HEK293 (cell line): ENCODE measurements at regions not wholly inside any gene's neighbourhood (a gene's known extent, or its start where the extent isn't known, plus 50 kb on each side); places are given as distances from the start of the nearest gene placed in this dataset.

Source experiments
- CTCF ChIA-PET: fragments of 350-600 bp; formaldehyde crosslinking; extraction: SDS; loops from one replicate; lab custom pipeline; 2021; ENCODE audit warnings: antibody characterized with exemption; lab: Yijun Ruan, JAX
- POLR2A ChIA-PET: fragments of 300-600 bp; formaldehyde crosslinking; extraction: SDS; loops from one replicate; lab custom pipeline; 2020; ENCODE audit warnings: antibody characterized with exemption, inconsistent platforms; lab: Yijun Ruan, JAX
- H3K27ac ChIP-seq: fragments of 200-500 bp; sonication (Bioruptor generic); 2 replicates; pipeline ENCODE4 v1.5.1; 2014; ENCODE audit warnings: low read depth, low read length, control low read depth, inconsistent platforms; ENCODE audit errors: extremely low read depth
- H3K36me3 ChIP-seq, 2 experiments: fragments of 200-500 bp in 1 of 2; sonication (Bioruptor generic) in 1 of 2; 1 replicate in 1 of 2; 2 replicates in 1 of 2; pipeline ENCODE4 v1.5.1; 2014 to 2017; ENCODE audit warnings: inconsistent platforms in 2 of 2, low read length in 2 of 2; ENCODE audit not compliant: control insufficient read depth in 2 of 2, insufficient read depth in 1 of 2
- H3K4me1 ChIP-seq: fragments of 200-500 bp; sonication (Bioruptor generic); 2 replicates; pipeline ENCODE4 v1.5.1; 2014; ENCODE audit warnings: mild to moderate bottlenecking, low read length, inconsistent platforms; ENCODE audit not compliant: control insufficient read depth, insufficient read depth
- H3K4me3 ChIP-seq: 2 replicates; pipeline ENCODE4 v1.5.1; 2011; ENCODE audit warnings: low read depth, mild to moderate bottlenecking, control low read depth, low read length, moderate library complexity
- H3K9me3 ChIP-seq: fragments of 200-500 bp; sonication (Bioruptor generic); 2 replicates; pipeline ENCODE4 v1.5.1; 2014; ENCODE audit warnings: low read depth, low read length, inconsistent platforms; ENCODE audit not compliant: control insufficient read depth, insufficient read depth
- AEBP2 ChIP-seq: fragments of 450-650 bp; formaldehyde crosslinking; IDR thresholded peaks from 2 replicates; pipeline ENCODE4 v1.5.1; 2016; ENCODE audit warnings: missing biosample characterization, missing genetic modification characterization, borderline replicate concordance
- EGR2 ChIP-seq: fragments of 450-650 bp; formaldehyde crosslinking; IDR thresholded peaks from 2 replicates; pipeline ENCODE4 v1.5.1; 2016; ENCODE audit warnings: low read depth, missing biosample characterization, missing genetic modification characterization
- FEZF1 ChIP-seq: fragments of 450-650 bp; formaldehyde crosslinking; IDR thresholded peaks from 2 replicates; pipeline ENCODE4 v1.5.1; 2016; ENCODE audit warnings: missing biosample characterization, missing genetic modification characterization
- KLF7 ChIP-seq: fragments of 450-650 bp; formaldehyde crosslinking; IDR thresholded peaks from 2 replicates; pipeline ENCODE4 v1.5.1; 2016; ENCODE audit warnings: missing biosample characterization, missing genetic modification characterization, borderline replicate concordance
- MYNN ChIP-seq: fragments of 450-650 bp; formaldehyde crosslinking; IDR thresholded peaks from 2 replicates; pipeline ENCODE4 v1.5.1; 2016; ENCODE audit warnings: missing biosample characterization, missing genetic modification characterization, borderline replicate concordance
- PRDM10 ChIP-seq: fragments of 450-650 bp; formaldehyde crosslinking; IDR thresholded peaks from 2 replicates; pipeline ENCODE4 v1.5.1; 2016; ENCODE audit warnings: missing biosample characterization, missing genetic modification characterization
- REST ChIP-seq: fragments of 450-650 bp; formaldehyde crosslinking; IDR thresholded peaks from 2 replicates; pipeline ENCODE4 v1.5.1; 2016; ENCODE audit warnings: missing biosample characterization, missing genetic modification characterization
- SP2 ChIP-seq: fragments of 450-650 bp; formaldehyde crosslinking; IDR thresholded peaks from 2 replicates; pipeline ENCODE4 v1.5.1; 2016; ENCODE audit warnings: missing biosample characterization, missing genetic modification characterization
- ZBTB17 ChIP-seq: fragments of 450-650 bp; formaldehyde crosslinking; IDR thresholded peaks from 2 replicates; pipeline ENCODE4 v1.5.1; 2016; ENCODE audit warnings: missing biosample characterization, missing genetic modification characterization
- ZBTB20 ChIP-seq: fragments of 450-650 bp; formaldehyde crosslinking; IDR thresholded peaks from 2 replicates; pipeline ENCODE4 v1.5.1; 2016; ENCODE audit warnings: missing biosample characterization, missing genetic modification characterization
- ZBTB21 ChIP-seq: fragments of 450-650 bp; formaldehyde crosslinking; IDR thresholded peaks from 2 replicates; pipeline ENCODE4 v1.5.1; 2017; ENCODE audit warnings: missing biosample characterization, missing genetic modification characterization
- ZBTB8A ChIP-seq: fragments of 450-650 bp; formaldehyde crosslinking; IDR thresholded peaks from 2 replicates; pipeline ENCODE4 v1.5.1; 2016; ENCODE audit warnings: missing biosample characterization, missing genetic modification characterization
- ZFP41 ChIP-seq: fragments of 450-650 bp; formaldehyde crosslinking; IDR thresholded peaks from 2 replicates; pipeline ENCODE4 v1.5.1; 2016; ENCODE audit warnings: missing biosample characterization, missing genetic modification characterization, borderline replicate concordance
- ZNF121 ChIP-seq: fragments of 450-650 bp; formaldehyde crosslinking; IDR thresholded peaks from 2 replicates; pipeline ENCODE4 v1.5.1; 2016; ENCODE audit warnings: missing biosample characterization, missing genetic modification characterization
- ZNF157 ChIP-seq: fragments of 450-650 bp; formaldehyde crosslinking; IDR thresholded peaks from 2 replicates; pipeline ENCODE4 v1.5.1; 2016; ENCODE audit warnings: missing biosample characterization, missing genetic modification characterization
- ZNF354C ChIP-seq: fragments of 450-650 bp; formaldehyde crosslinking; IDR thresholded peaks from 2 replicates; pipeline ENCODE4 v1.5.1; 2016; ENCODE audit warnings: missing biosample characterization, missing genetic modification characterization, low read depth, borderline replicate concordance
- ZNF366 ChIP-seq: fragments of 450-650 bp; formaldehyde crosslinking; conservative IDR thresholded peaks from 2 replicates; pipeline ENCODE4 v1.5.1; 2016; ENCODE audit warnings: missing biosample characterization, missing genetic modification characterization
- ZNF549 ChIP-seq: fragments of 450-650 bp; IDR thresholded peaks from 2 replicates; pipeline ENCODE4 v1.5.1; 2018; ENCODE audit warnings: missing biosample characterization, missing genetic modification characterization, mild to moderate bottlenecking, inconsistent platforms, moderate library complexity
- ZNF654 ChIP-seq: fragments of 450-650 bp; formaldehyde crosslinking; IDR thresholded peaks from 2 replicates; pipeline ENCODE4 v1.5.1; 2016; ENCODE audit warnings: low read depth, missing biosample characterization, missing genetic modification characterization
- ZNF660 ChIP-seq: fragments of 450-650 bp; IDR thresholded peaks from 2 replicates; pipeline ENCODE4 v1.5.1; 2018; ENCODE audit warnings: missing biosample characterization, mild to moderate bottlenecking, missing genetic modification characterization
- ZNF707 ChIP-seq: fragments of 450-650 bp; formaldehyde crosslinking; IDR thresholded peaks from 2 replicates; pipeline ENCODE4 v1.5.1; 2016; ENCODE audit warnings: missing biosample characterization, missing genetic modification characterization
- ZNF777 ChIP-seq: fragments of 450-650 bp; formaldehyde crosslinking; IDR thresholded peaks from 2 replicates; pipeline ENCODE4 v1.5.1; 2017; ENCODE audit warnings: missing biosample characterization, missing genetic modification characterization, borderline replicate concordance
- ZNF843 ChIP-seq: fragments of 450-650 bp; formaldehyde crosslinking; IDR thresholded peaks from 2 replicates; pipeline ENCODE4 v1.5.1; 2016; ENCODE audit warnings: missing biosample characterization, missing genetic modification characterization
- ZSCAN30 ChIP-seq: fragments of 450-650 bp; IDR thresholded peaks from 2 replicates; pipeline ENCODE4 v1.5.1; 2018; ENCODE audit warnings: missing biosample characterization, mild to moderate bottlenecking, missing genetic modification characterization, moderate library complexity
- ZXDB ChIP-seq: fragments of 450-650 bp; formaldehyde crosslinking; IDR thresholded peaks from 2 replicates; pipeline ENCODE4 v1.5.1; 2016; ENCODE audit warnings: missing biosample characterization, missing genetic modification characterization
- TF ChIP-seq, protein P1 (sequence below): fragments of 450-650 bp; IDR thresholded peaks from 2 replicates; pipeline ENCODE4 v1.5.1; 2018; ENCODE audit warnings: missing biosample characterization, mild to moderate bottlenecking, missing genetic modification characterization

DNA sequence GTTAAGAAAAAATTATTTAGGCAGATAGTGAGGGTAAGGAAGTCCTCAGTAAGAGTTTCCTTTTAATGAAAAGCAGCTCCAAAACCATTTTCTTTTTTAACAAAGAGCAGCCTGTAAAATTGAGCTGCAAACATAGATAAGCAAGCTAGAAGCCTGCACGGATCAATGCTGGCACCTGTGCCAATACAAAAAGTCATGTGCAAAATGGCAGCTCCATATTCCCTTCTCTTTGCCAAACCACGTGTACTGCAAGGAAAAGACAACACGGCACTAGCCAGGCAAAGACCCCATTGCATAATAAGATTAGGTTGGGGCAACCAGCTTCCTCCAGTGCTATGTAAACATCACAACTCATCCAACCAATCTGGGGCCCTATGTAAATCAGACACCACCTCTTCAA is 268.4 kb upstream of the INTU start (continued):
- no peak for TF ChIP-seq AEBP2 (tag by site-specific recombination)
- TF ChIP-seq PRDM10 (tag by site-specific recombination), result no peak
- no peak for TF ChIP-seq FEZF1 (tag by site-specific recombination)
- TF ChIP-seq ZNF354C, result no peak

DNA sequence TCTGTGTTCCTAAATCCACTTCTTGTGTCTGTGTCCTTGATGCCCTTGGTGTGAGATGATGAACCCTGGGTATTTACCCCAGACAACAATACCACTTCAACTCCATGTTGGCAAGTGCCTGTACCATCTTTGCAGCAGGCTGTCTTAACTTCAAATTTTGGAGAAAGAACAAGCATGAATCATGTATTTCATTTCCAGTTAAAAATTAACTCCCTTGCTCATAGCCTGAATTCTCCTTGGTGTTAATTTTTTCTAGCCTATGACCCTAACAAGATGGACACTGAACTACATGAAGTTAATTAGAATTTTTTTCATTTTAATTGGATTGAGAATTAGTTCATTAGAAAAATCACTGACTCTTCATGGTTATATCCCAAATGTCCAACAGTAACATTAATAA is 267.8 kb upstream of the INTU start:
- CTCF ChIA-PET, result no interaction called here
- POLR2A ChIA-PET, result no interaction called here
- Histone ChIP-seq H3K4me3 (no peak overlapping the region), H3K9me3 (no peaks in the 10 kb centered on the region)
- TF ChIP-seq ZNF654 (no peak), ZBTB20 (tag by site-specific recombination) (no peak), ZNF707 (tag by site-specific recombination) (no peak), REST (tag by site-specific recombination) (no peak), ZNF121 (tag by site-specific recombination) (no peak), ZNF549 (tag by site-specific recombination) (no peak)
- TF ChIP-seq, protein P1, sequence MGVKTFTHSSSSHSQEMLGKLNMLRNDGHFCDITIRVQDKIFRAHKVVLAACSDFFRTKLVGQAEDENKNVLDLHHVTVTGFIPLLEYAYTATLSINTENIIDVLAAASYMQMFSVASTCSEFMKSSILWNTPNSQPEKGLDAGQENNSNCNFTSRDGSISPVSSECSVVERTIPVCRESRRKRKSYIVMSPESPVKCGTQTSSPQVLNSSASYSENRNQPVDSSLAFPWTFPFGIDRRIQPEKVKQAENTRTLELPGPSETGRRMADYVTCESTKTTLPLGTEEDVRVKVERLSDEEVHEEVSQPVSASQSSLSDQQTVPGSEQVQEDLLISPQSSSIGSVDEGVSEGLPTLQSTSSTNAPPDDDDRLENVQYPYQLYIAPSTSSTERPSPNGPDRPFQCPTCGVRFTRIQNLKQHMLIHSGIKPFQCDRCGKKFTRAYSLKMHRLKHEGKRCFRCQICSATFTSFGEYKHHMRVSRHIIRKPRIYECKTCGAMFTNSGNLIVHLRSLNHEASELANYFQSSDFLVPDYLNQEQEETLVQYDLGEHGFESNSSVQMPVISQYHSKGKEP (tag by site-specific recombination), result no peak
- TF ChIP-seq, all 188 proteins: peak for 0
- Histone ChIP-seq H3K36me3 (no peaks in the 10 kb centered on the region), H3K27ac (no peak overlapping the region), H3K4me1 (no peaks in the 10 kb centered on the region)

GRCh38 chr4:127370604-127371003 is 262.2 kb upstream of the INTU start:
- CTCF ChIA-PET, result no interaction called here
- TF ChIP-seq EGR2, result no peak
- TF ChIP-seq ZNF366, result no peak
- TF ChIP-seq ZSCAN30, result no peak
- no peak for TF ChIP-seq ZNF777
- no peak for TF ChIP-seq ZXDB (tag by site-specific recombination)
- TF ChIP-seq SP2 (tag by site-specific recombination), result no peak
- TF ChIP-seq ZNF843, result no peak
- no peak for TF ChIP-seq ZFP41
- no peak for TF ChIP-seq ZBTB21 (tag by site-specific recombination)
- no peak for TF ChIP-seq ZNF660 (tag by site-specific recombination)
- TF ChIP-seq KLF7 (tag by site-specific recombination), result no peak
- TF ChIP-seq MYNN (tag by site-specific recombination), result no peak
- no peak for TF ChIP-seq ZBTB17 (tag by site-specific recombination)
- no peak for TF ChIP-seq ZNF157 (tag by site-specific recombination)
- no peak for TF ChIP-seq ZBTB8A (tag by site-specific recombination)

More at GRCh38 chr4:127370604-127371003, 262.2 kb upstream of the INTU start:
- H3K36me3 ChIP-seq, result no peaks in the 10 kb centered on the region
- POLR2A ChIA-PET, result no interaction called here
- H3K9me3 ChIP-seq, result no peaks in the 10 kb centered on the region
- H3K27ac ChIP-seq, result no peak overlapping the region
- H3K4me1 ChIP-seq, result no peaks in the 10 kb centered on the region
- no peak overlapping the region for H3K4me3 ChIP-seq
